SU-DHL-6 (cell line): ENCODE measurements at regions not wholly inside any gene's neighbourhood (a gene's known extent, or its start where the extent isn't known, plus 50 kb on each side); places are given as distances from the start of the nearest gene placed in this dataset.

ENCODE experiments used
- H2AFZ ChIP-seq: fragments of 200-600 bp; sonication (generic); 2 replicates; pipeline ENCODE4 v1.6.1; 2014; ENCODE audit warnings: low read depth, mild to moderate bottlenecking, moderate library complexity, mixed read lengths, antibody characterized with exemption, low read length; ENCODE audit not compliant: severe bottlenecking
- H3F3A ChIP-seq: fragments of 200-600 bp; shearing (Covaris generic); 2 replicates; pipeline ENCODE4 v1.6.0; 2016; ENCODE audit warnings: antibody characterized with exemption, mild to moderate bottlenecking; ENCODE audit not compliant: insufficient read depth
- H3K27ac ChIP-seq: fragments of 200-600 bp; sonication (generic); 2 replicates; pipeline ENCODE4 v1.5.1; 2016; ENCODE audit warnings: low read depth, mild to moderate bottlenecking, low read length, moderate library complexity, mixed read lengths
- H3K27me3 ChIP-seq: fragments of 200-600 bp; sonication (generic), shearing (Covaris generic); 2 replicates; pipeline ENCODE4 v1.6.0; 2014; ENCODE audit warnings: mild to moderate bottlenecking, low read length
- H3K36me3 ChIP-seq: fragments of 200-600 bp; sonication (generic); 2 replicates; pipeline ENCODE4 v1.6.1; 2014; ENCODE audit warnings: mild to moderate bottlenecking, low read length, mixed read lengths
- H3K4me2 ChIP-seq: fragments of 300-600, 200-600 bp; shearing (Covaris generic), sonication (generic); 2 replicates; pipeline ENCODE4 v1.6.0; 2014; ENCODE audit warnings: low read length, low read depth, mild to moderate bottlenecking; ENCODE audit not compliant: poor library complexity, severe bottlenecking
- H3K4me3 ChIP-seq: fragments of 200-600 bp; sonication (generic); 2 replicates; pipeline ENCODE4 v1.5.1; 2014; ENCODE audit warnings: antibody characterized with exemption, low read length, mild to moderate bottlenecking, mixed read lengths; ENCODE audit not compliant: insufficient read depth, poor library complexity, severe bottlenecking
- H3K79me2 ChIP-seq: fragments of 200-600 bp; sonication (generic); 2 replicates; pipeline ENCODE4 v1.6.1; 2014; ENCODE audit warnings: mild to moderate bottlenecking, low read length, moderate library complexity; ENCODE audit not compliant: insufficient read depth
- H3K9ac ChIP-seq: fragments of 200-600 bp; sonication (generic); 2 replicates; pipeline ENCODE4 v1.7.0; 2014; ENCODE audit warnings: mild to moderate bottlenecking, low read length
- H3K9me2 ChIP-seq: fragments of 200-600 bp; sonication (generic); replicated peaks from 2 replicates; pipeline ENCODE4 v1.6.1; 2014; ENCODE audit warnings: low read length; ENCODE audit not compliant: insufficient read depth
- H3K9me3 ChIP-seq: fragments of 200-600 bp; sonication (generic); 2 replicates; pipeline ENCODE4 v1.6.1; 2014; ENCODE audit warnings: low read length, mixed read lengths; ENCODE audit not compliant: insufficient read depth
- H4K20me1 ChIP-seq: fragments of 200-600 bp; sonication (generic); 2 replicates; pipeline ENCODE4 v1.6.1; 2014; ENCODE audit warnings: low read depth, mild to moderate bottlenecking, antibody characterized with exemption, low read length, moderate library complexity, mixed read lengths
- EZH2phosphoT487 ChIP-seq: fragments of 200-600 bp; sonication (generic), shearing (Covaris generic); conservative IDR thresholded peaks from 2 replicates; pipeline ENCODE4 v1.6.1; 2018; ENCODE audit warnings: mild to moderate bottlenecking, antibody characterized with exemption, low read length, moderate library complexity, mixed read lengths
- TF ChIP-seq, protein P1 (sequence below): fragments of 200-600 bp; sonication (generic); IDR thresholded peaks from one replicate; pipeline ENCODE4 v1.5.1; 2017; ENCODE audit warnings: antibody characterized with exemption, mild to moderate bottlenecking, low read length, moderate library complexity; ENCODE audit not compliant: insufficient read depth, poor library complexity, severe bottlenecking

- Histone ChIP-seq H3F3A (no peaks in the 10 kb centered on the region), H3K9me3 (no peaks in the 10 kb centered on the region), H3K27me3 (no peaks in the 10 kb centered on the region), H3K4me2 (no peak overlapping the region), H2AFZ (no peak overlapping the region), H3K36me3 (no peaks in the 10 kb centered on the region), H3K9me2 (no peaks in the 10 kb centered on the region), H3K4me3 (no peak overlapping the region), H3K79me2 (no peaks in the 10 kb centered on the region), H4K20me1 (no peaks in the 10 kb centered on the region; the same call in 1 of the 2 replicates), H3K9ac (no peak overlapping the region), H3K27ac (no peak overlapping the region)
- TF ChIP-seq, protein P1, sequence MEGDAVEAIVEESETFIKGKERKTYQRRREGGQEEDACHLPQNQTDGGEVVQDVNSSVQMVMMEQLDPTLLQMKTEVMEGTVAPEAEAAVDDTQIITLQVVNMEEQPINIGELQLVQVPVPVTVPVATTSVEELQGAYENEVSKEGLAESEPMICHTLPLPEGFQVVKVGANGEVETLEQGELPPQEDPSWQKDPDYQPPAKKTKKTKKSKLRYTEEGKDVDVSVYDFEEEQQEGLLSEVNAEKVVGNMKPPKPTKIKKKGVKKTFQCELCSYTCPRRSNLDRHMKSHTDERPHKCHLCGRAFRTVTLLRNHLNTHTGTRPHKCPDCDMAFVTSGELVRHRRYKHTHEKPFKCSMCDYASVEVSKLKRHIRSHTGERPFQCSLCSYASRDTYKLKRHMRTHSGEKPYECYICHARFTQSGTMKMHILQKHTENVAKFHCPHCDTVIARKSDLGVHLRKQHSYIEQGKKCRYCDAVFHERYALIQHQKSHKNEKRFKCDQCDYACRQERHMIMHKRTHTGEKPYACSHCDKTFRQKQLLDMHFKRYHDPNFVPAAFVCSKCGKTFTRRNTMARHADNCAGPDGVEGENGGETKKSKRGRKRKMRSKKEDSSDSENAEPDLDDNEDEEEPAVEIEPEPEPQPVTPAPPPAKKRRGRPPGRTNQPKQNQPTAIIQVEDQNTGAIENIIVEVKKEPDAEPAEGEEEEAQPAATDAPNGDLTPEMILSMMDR: no peak
- no peak for TF ChIP-seq EZH2phosphoT487
Observed at GRCh38 chr14:100407376-100408102, 84.4 kb downstream of the SLC25A47 start.

- Histone ChIP-seq H3K27ac (no peak overlapping the region), H3K36me3 (no peaks in the 10 kb centered on the region), H3K4me3 (no peak overlapping the region), H3K9ac (no peak overlapping the region), H4K20me1 (no peaks in the 10 kb centered on the region; the same call in 1 of the 2 replicates), H3K27me3 (no peaks in the 10 kb centered on the region), H3F3A (no peaks in the 10 kb centered on the region), H3K79me2 (no peaks in the 10 kb centered on the region), H3K9me2 (no peaks in the 10 kb centered on the region), H3K4me2 (no peak overlapping the region), H3K9me3 (no peaks in the 10 kb centered on the region), H2AFZ (no peak overlapping the region)
- TF ChIP-seq, protein P1: no peak
- no peak for TF ChIP-seq EZH2phosphoT487
Observed at GRCh38 chr14:100408350-100409002, 85.3 kb downstream of the SLC25A47 start.

- Histone ChIP-seq H3K36me3 (no peaks in the 10 kb centered on the region), H3K4me3 (no peak overlapping the region), H3K79me2 (no peaks in the 10 kb centered on the region), H3K9me2 (no peaks in the 10 kb centered on the region), H3F3A (no peaks in the 10 kb centered on the region), H4K20me1 (no peaks in the 10 kb centered on the region; the same call in 1 of the 2 replicates), H3K27ac (no peak overlapping the region), H3K9me3 (no peaks in the 10 kb centered on the region), H2AFZ (no peak overlapping the region), H3K9ac (no peak overlapping the region), H3K27me3 (no peaks in the 10 kb centered on the region), H3K4me2 (no peak overlapping the region)
- no peak for TF ChIP-seq EZH2phosphoT487
- TF ChIP-seq, protein P1: no peak
Observed at GRCh38 chr14:100409003-100409360, 85.8 kb downstream of the SLC25A47 start.
